ENCODE measurements at regions not wholly inside any gene's neighbourhood (a gene's known extent, or its start where the extent isn't known, plus 50 kb on each side); places are given as distances from the start of the nearest gene placed in this dataset.
"Not testable (repeated sequence)": the region's sequence is repeated elsewhere in the genome, so short reads cannot be mapped to it uniquely, and the experiment has no call there.

- intact Hi-C loops (cut with DNase I) = no loop called here
- H3K4me3 ChIP-seq = no peak overlapping the region
- H3K4me1 ChIP-seq = no peaks in the 10 kb centered on the region
- DNase-seq = no peak
- 27 to 36% methylated on average over 3 of the region's 3 CpGs for WGBS, 2 donors
- TF ChIP-seq POLR2A (IDR thresholded peaks at IDR 0.05) = no peak
- TF ChIP-seq CTCF (IDR thresholded peaks at IDR 0.05) = no peak
- no peaks in the 10 kb centered on the region for H3K36me3 ChIP-seq
- H3K27ac ChIP-seq = no peak overlapping the region
- H3K9me3 ChIP-seq = no peaks in the 10 kb centered on the region
- H3K27me3 ChIP-seq = peaks cover 0 to 7% (median 0%) of the 10 kb centered on the region in 4 donors
These were observed 290.4 kb downstream of the ABCC12 start for GRCh38 chr16:47865337-47865855.

- H3K36me3 ChIP-seq; H3K4me1 ChIP-seq; H3K9me3 ChIP-seq; DNase-seq; H3K27me3 ChIP-seq; H3K4me3 ChIP-seq; H3K27ac ChIP-seq; intact Hi-C loops (cut with DNase I): not testable (repeated sequence)
- WGBS, 2 donors = 18% methylated on average over 4 of the region's 6 CpGs
These were observed 291.5 kb downstream of the ABCC12 start for GRCh38 chr16:47864262-47864661.

- no peaks in the 10 kb centered on the region for H3K36me3 ChIP-seq
- peaks cover 0 to 12% (median 0%) of the 10 kb centered on the region in 4 donors for H3K27me3 ChIP-seq
- WGBS, 2 donors = 92 to 93% methylated on average over 8 of the region's 8 CpGs
- H3K4me1 ChIP-seq = no peaks in the 10 kb centered on the region
- H3K9me3 ChIP-seq = no peaks in the 10 kb centered on the region
- TF ChIP-seq CTCF (IDR thresholded peaks at IDR 0.05) (no peak), POLR2A (IDR thresholded peaks at IDR 0.05) (no peak)
- no peak for DNase-seq
- H3K27ac ChIP-seq = no peak overlapping the region
- no peak overlapping the region for H3K4me3 ChIP-seq
- intact Hi-C loops (cut with DNase I) = no loop called here
These were observed 293.8 kb downstream of the ABCC12 start for GRCh38 chr16:47861999-47862398.

- DNase-seq = no peak
- 35 to 40% methylated on average over 3 to 9 of the region's 9 CpGs for WGBS, 2 donors
- TF ChIP-seq POLR2A (IDR thresholded peaks at IDR 0.05) (no peak), CTCF (IDR thresholded peaks at IDR 0.05) (no peak)
- H3K36me3 ChIP-seq = no peaks in the 10 kb centered on the region
- no peaks in the 10 kb centered on the region for H3K9me3 ChIP-seq
- no peaks in the 10 kb centered on the region for H3K4me1 ChIP-seq
- H3K4me3 ChIP-seq = no peak overlapping the region
- no peak overlapping the region for H3K27ac ChIP-seq
- intact Hi-C loops (cut with DNase I) = no loop called here
- peaks cover 0 to 12% (median 0%) of the 10 kb centered on the region in 4 donors for H3K27me3 ChIP-seq
These were observed 297.3 kb downstream of the ABCC12 start for GRCh38 chr16:47858333-47858982.

GRCh38 chr16:47855431-47855830, 300.4 kb downstream of the ABCC12 start:
- no peak for DNase-seq
- no peak for TF ChIP-seq POLR2A (IDR thresholded peaks at IDR 0.05)
- TF ChIP-seq CTCF (IDR thresholded peaks at IDR 0.05) = no peak
- intact Hi-C loops (cut with DNase I) = no loop called here
- Histone ChIP-seq H3K4me1 (no peaks in the 10 kb centered on the region), H3K36me3 (no peaks in the 10 kb centered on the region), H3K27ac (no peak overlapping the region), H3K4me3 (no peak overlapping the region), H3K27me3 (peaks cover 0 to 5% (median 0%) of the 10 kb centered on the region in 4 donors), H3K9me3 (no peaks in the 10 kb centered on the region)
- WGBS, 2 donors = 51 to 71% methylated on average over 1 to 2 of the region's 3 CpGs
